OCI-LY1 (cell line): ENCODE measurements at regions not wholly inside any gene's neighbourhood (a gene's known extent, or its start where the extent isn't known, plus 50 kb on each side); places are given as distances from the start of the nearest gene placed in this dataset.

ENCODE experiments used
- H2AFZ ChIP-seq: fragments of 200-600 bp; sonication (generic), shearing (Covaris generic); 2 replicates; pipeline ENCODE4 v1.6.0; 2014; ENCODE audit warnings: antibody characterized with exemption, mild to moderate bottlenecking, low read length
- H3F3A ChIP-seq: fragments of 200-600 bp; sonication (generic), shearing (Covaris generic); 2 replicates; pipeline ENCODE4 v1.6.0; 2014; ENCODE audit warnings: mild to moderate bottlenecking, antibody characterized with exemption, low read length, moderate library complexity; ENCODE audit not compliant: insufficient read depth
- H3K27ac ChIP-seq: fragments of 200-600 bp; sonication (generic); 2 replicates; pipeline ENCODE4 v1.5.1; 2014; ENCODE audit warnings: low read length, mixed run types, mild to moderate bottlenecking, low read depth; ENCODE audit not compliant: poor library complexity, severe bottlenecking
- H3K27me3 ChIP-seq: fragments of 200-600 bp; sonication (generic); 2 replicates; pipeline ENCODE4 v1.6.0; 2014; ENCODE audit warnings: antibody characterized with exemption, mild to moderate bottlenecking, low read length, moderate library complexity; ENCODE audit not compliant: insufficient read depth
- H3K36me3 ChIP-seq: fragments of 200-600 bp; sonication (generic); 2 replicates; pipeline ENCODE4 v1.6.1; 2014; ENCODE audit warnings: mild to moderate bottlenecking, antibody characterized with exemption, low read length, moderate library complexity, mixed read lengths; ENCODE audit not compliant: insufficient read depth
- H3K4me1 ChIP-seq: fragments of 200-600 bp; sonication (generic); 2 replicates; pipeline ENCODE4 v1.5.1; 2014; ENCODE audit warnings: mild to moderate bottlenecking, low read length, moderate library complexity; ENCODE audit not compliant: insufficient read depth, severe bottlenecking
- H3K4me2 ChIP-seq: fragments of 200-600 bp; sonication (generic), shearing (Covaris generic); 2 replicates; pipeline ENCODE4 v1.6.1; 2014; ENCODE audit warnings: low read length
- H3K4me3 ChIP-seq: fragments of 200-600 bp; sonication (generic); 2 replicates; pipeline ENCODE4 v1.5.1; 2014; ENCODE audit warnings: low read length, low read depth, mild to moderate bottlenecking, mixed read lengths; ENCODE audit not compliant: poor library complexity, severe bottlenecking
- H3K79me2 ChIP-seq: fragments of 200-600 bp; shearing (Covaris generic); 2 replicates; pipeline ENCODE4 v1.6.1; 2016; ENCODE audit warnings: mixed run types, low read length, mixed read lengths; ENCODE audit not compliant: insufficient read depth
- H3K9ac ChIP-seq: fragments of 200-600 bp; sonication (generic), shearing (Covaris generic); 2 replicates; pipeline ENCODE4 v1.6.1; 2014; ENCODE audit warnings: mild to moderate bottlenecking, low read length, mixed read lengths
- H3K9me2 ChIP-seq: fragments of 200-600 bp; sonication (generic), shearing (Covaris generic); 2 replicates; pipeline ENCODE4 v1.6.1; 2014; ENCODE audit warnings: low read depth, mild to moderate bottlenecking, low read length, mixed read lengths
- H3K9me3 ChIP-seq: fragments of 200-600 bp; shearing (Covaris generic); 2 replicates; pipeline ENCODE4 v1.6.1; 2014; ENCODE audit warnings: low read length, mixed read lengths
- H4K20me1 ChIP-seq: fragments of 200-600 bp; sonication (generic), shearing (Covaris generic); 2 replicates; pipeline ENCODE4 v1.6.0; 2016; ENCODE audit warnings: mild to moderate bottlenecking, low read length; ENCODE audit not compliant: insufficient read depth
- CTCF ChIP-seq: fragments of 200-600 bp; sonication (generic), shearing (Covaris generic); IDR thresholded peaks from 2 replicates; pipeline ENCODE4 v1.5.1; 2017; ENCODE audit warnings: mild to moderate bottlenecking, antibody characterized with exemption, low read length, moderate library complexity, mixed read lengths
- EZH2 ChIP-seq: fragments of 200-600 bp; sonication (generic), shearing (Covaris generic); IDR thresholded peaks from 2 replicates; pipeline ENCODE4 v1.8.0; 2017; ENCODE audit warnings: borderline replicate concordance, mixed run types, mild to moderate bottlenecking, antibody characterized with exemption, low read length, moderate library complexity, mixed read lengths

GRCh38 chr13:107582171-107582570, 633.2 kb downstream of the LIG4 start:
- H3K79me2 ChIP-seq: no peaks in the 10 kb centered on the region
- no peak overlapping the region for H2AFZ ChIP-seq
- no peak overlapping the region for H3K9ac ChIP-seq
- H3K27me3 ChIP-seq: no peaks in the 10 kb centered on the region
- H3F3A ChIP-seq: no peaks in the 10 kb centered on the region
- H3K9me3 ChIP-seq: no peaks in the 10 kb centered on the region
- no peak overlapping the region for H3K27ac ChIP-seq
- no peaks in the 10 kb centered on the region; the same call in 1 of the 2 replicates for H3K9me2 ChIP-seq
- no peaks in the 10 kb centered on the region for H4K20me1 ChIP-seq
- no peaks in the 10 kb centered on the region for H3K4me1 ChIP-seq
- H3K4me3 ChIP-seq: no peak overlapping the region
- H3K4me2 ChIP-seq: no peak overlapping the region
- TF ChIP-seq CTCF: no peak
- no peak for TF ChIP-seq EZH2
- H3K36me3 ChIP-seq: no peaks in the 10 kb centered on the region

GRCh38 chr13:107580741-107581412, 634.5 kb downstream of the LIG4 start:
- H4K20me1 ChIP-seq: no peaks in the 10 kb centered on the region
- no peak overlapping the region for H3K27ac ChIP-seq
- no peaks in the 10 kb centered on the region for H3K4me1 ChIP-seq
- no peak overlapping the region for H3K9ac ChIP-seq
- no peaks in the 10 kb centered on the region for H3K36me3 ChIP-seq
- H3K9me3 ChIP-seq: no peaks in the 10 kb centered on the region
- no peak overlapping the region for H3K4me3 ChIP-seq
- H3K27me3 ChIP-seq: no peaks in the 10 kb centered on the region
- H3K79me2 ChIP-seq: no peaks in the 10 kb centered on the region
- no peaks in the 10 kb centered on the region for H3F3A ChIP-seq
- no peak overlapping the region for H2AFZ ChIP-seq
- H3K4me2 ChIP-seq: no peak overlapping the region
- H3K9me2 ChIP-seq: no peaks in the 10 kb centered on the region; the same call in 1 of the 2 replicates
- TF ChIP-seq CTCF (no peak), EZH2 (no peak)

- H3K4me2 ChIP-seq: no peak overlapping the region
- H3K4me3 ChIP-seq: no peak overlapping the region
Measured at GRCh38 chr13:107576430-107576829, 638.9 kb downstream of the LIG4 start.

More at GRCh38 chr13:107576430-107576829, 638.9 kb downstream of the LIG4 start:
- Histone ChIP-seq H3K9me3 (no peaks in the 10 kb centered on the region), H3K79me2 (no peaks in the 10 kb centered on the region), H3K9ac (no peak overlapping the region), H3K27ac (no peak overlapping the region), H3K36me3 (no peaks in the 10 kb centered on the region), H2AFZ (no peak overlapping the region), H4K20me1 (no peaks in the 10 kb centered on the region), H3K27me3 (no peaks in the 10 kb centered on the region), H3F3A (no peaks in the 10 kb centered on the region), H3K9me2 (no peaks in the 10 kb centered on the region; the same call in 1 of the 2 replicates), H3K4me1 (no peaks in the 10 kb centered on the region)
- TF ChIP-seq EZH2 (no peak), CTCF (no peak)
